IMR-90 (cell line): ENCODE measurements at regions not wholly inside any gene's neighbourhood (a gene's known extent, or its start where the extent isn't known, plus 50 kb on each side); places are given as distances from the start of the nearest gene placed in this dataset.

Source experiments
- ATAC-seq: fragments of 200-7000 bp; cut with Tn5 transposase; 2 replicates; pipeline ENCODE4 v1.9.1; 2020; ENCODE audit warnings: low read depth, mild to moderate bottlenecking, moderate library complexity
- BruUV-seq: library from RNA; stranded (reverse); fragments of 400-500 nt; replicated peaks from 2 replicates; lab custom pipeline; 2021; lab: Mats Ljungman, UMichigan
- CTCF ChIA-PET: fragments of 300-600 bp; formaldehyde crosslinking; extraction: SDS; loops from one replicate; lab custom pipeline; 2021; ENCODE audit warnings: antibody characterized with exemption; lab: Yijun Ruan, JAX
- POLR2A ChIA-PET: fragments of 300-600 bp; sonication (Branson Sonifier 250); formaldehyde crosslinking; loops from one replicate; lab custom pipeline; 2022; ENCODE audit warnings: antibody characterized with exemption; ENCODE audit not compliant: unreplicated experiment; lab: Charles Lee
- DNase-seq: peaks from one replicate; pipeline ENCODE4 v3.0.0; 2013
- H2AFZ ChIP-seq: replicated peaks from 2 replicates; pipeline ENCODE3; 2013; ENCODE audit warnings: low read length, mild to moderate bottlenecking; ENCODE audit not compliant: poor library complexity
- H2AK5ac ChIP-seq: 2 replicates; pipeline ENCODE4 v1.6.1; 2013; ENCODE audit warnings: low read depth, low read length, inconsistent platforms
- H2AK9ac ChIP-seq: replicated peaks from 2 replicates; pipeline ENCODE3; 2013; ENCODE audit warnings: mild to moderate bottlenecking, low read depth, low read length, moderate library complexity; ENCODE audit not compliant: poor library complexity
- H2BK120ac ChIP-seq: 2 replicates; pipeline ENCODE4 v1.6.1; 2013; ENCODE audit warnings: low read depth, low read length, inconsistent platforms
- H2BK15ac ChIP-seq: 3 replicates; pipeline ENCODE4 v1.6.1; 2013; ENCODE audit warnings: low read depth, low read length, inconsistent platforms
- H2BK20ac ChIP-seq: 2 replicates; pipeline ENCODE4 v1.6.1; 2013; ENCODE audit warnings: low read depth, mild to moderate bottlenecking, inconsistent platforms, low read length, moderate library complexity
- H2BK5ac ChIP-seq: 2 replicates; pipeline ENCODE4 v1.6.1; 2013; ENCODE audit warnings: mild to moderate bottlenecking, low read depth, low read length, inconsistent platforms; ENCODE audit not compliant: poor library complexity, severe bottlenecking
- H3K14ac ChIP-seq: replicated peaks from 2 replicates; pipeline ENCODE4 v1.6.1; 2013; ENCODE audit warnings: low read depth, low read length, inconsistent platforms
- H3K18ac ChIP-seq: 2 replicates; pipeline ENCODE4 v1.6.1; 2013; ENCODE audit warnings: low read depth, low read length, control low read depth
- H3K23ac ChIP-seq: 2 replicates; pipeline ENCODE4 v1.6.1; 2013; ENCODE audit warnings: low read depth, low read length, inconsistent platforms
- H3K27ac ChIP-seq: 2 replicates; pipeline ENCODE4 v1.5.1; 2013; ENCODE audit warnings: mild to moderate bottlenecking, control low read depth, low read length; ENCODE audit not compliant: insufficient read depth
- H3K27me3 ChIP-seq: 2 replicates; pipeline ENCODE4 v1.6.1; 2013; ENCODE audit warnings: low read length; ENCODE audit not compliant: control insufficient read depth, insufficient read depth
- H3K36me3 ChIP-seq: 2 replicates; pipeline ENCODE4 v1.6.1; 2013; ENCODE audit warnings: low read length, mixed read lengths; ENCODE audit not compliant: control insufficient read depth, insufficient read depth
- H3K4ac ChIP-seq: 2 replicates; pipeline ENCODE4 v1.6.1; 2013; ENCODE audit warnings: low read depth, low read length, inconsistent platforms
- H3K4me1 ChIP-seq: 2 replicates; pipeline ENCODE4 v1.6.1; 2013; ENCODE audit warnings: low read length, mixed read lengths; ENCODE audit not compliant: control insufficient read depth, insufficient read depth
- H3K4me2 ChIP-seq: 2 replicates; pipeline ENCODE4 v1.6.1; 2013; ENCODE audit warnings: low read depth, mild to moderate bottlenecking, control low read depth, low read length, moderate library complexity
- H3K4me3 ChIP-seq: 2 replicates; pipeline ENCODE4 v1.5.1; 2013; ENCODE audit warnings: low read depth, mild to moderate bottlenecking, control low read depth, low read length, moderate library complexity; ENCODE audit not compliant: insufficient read depth
- H3K56ac ChIP-seq: 2 replicates; pipeline ENCODE4 v1.6.1; 2013; ENCODE audit warnings: low read length, inconsistent platforms; ENCODE audit not compliant: insufficient read depth; ENCODE audit errors: extremely low read depth
- H3K79me1 ChIP-seq, 2 experiments: 2 replicates each; pipeline ENCODE4 v1.6.1; 2013; ENCODE audit warnings: low read length in 2 of 2, inconsistent platforms in 1 of 2, low read depth in 1 of 2
- H3K9ac ChIP-seq: 2 replicates; pipeline ENCODE4 v1.6.1; 2013; ENCODE audit warnings: low read depth, low read length, control low read depth
- H3K9me1 ChIP-seq: 2 replicates; pipeline ENCODE4 v1.6.1; 2013; ENCODE audit warnings: low read length, inconsistent platforms; ENCODE audit not compliant: insufficient read depth
- H3K9me3 ChIP-seq: 2 replicates; pipeline ENCODE4 v1.6.1; 2013; ENCODE audit warnings: low read length; ENCODE audit not compliant: control insufficient read depth, insufficient read depth
- H4K20me1 ChIP-seq: 2 replicates; pipeline ENCODE4 v1.6.1; 2013; ENCODE audit warnings: low read length, inconsistent platforms; ENCODE audit not compliant: insufficient read depth
- H4K5ac ChIP-seq: 2 replicates; pipeline ENCODE4 v1.6.1; 2013; ENCODE audit warnings: mild to moderate bottlenecking, low read depth, low read length, control low read depth
- H4K8ac ChIP-seq, 2 experiments: 2 replicates each; pipeline ENCODE4 v1.6.1; 2013; ENCODE audit warnings: low read depth in 2 of 2, low read length in 2 of 2, control low read depth in 1 of 2, inconsistent platforms in 1 of 2
- H4K91ac ChIP-seq: 2 replicates; pipeline ENCODE4 v1.6.1; 2013; ENCODE audit warnings: low read depth, low read length, inconsistent platforms; ENCODE audit not compliant: insufficient read depth
- CEBPB ChIP-seq: IDR thresholded peaks from 2 replicates; pipeline ENCODE4 v1.6.1; 2012; ENCODE audit warnings: low read depth, low read length, improper control_type of control experiment
- CHD1 ChIP-seq: IDR thresholded peaks from 2 replicates; pipeline ENCODE4 v1.6.1; 2012; ENCODE audit warnings: low read depth, low read length, improper control_type of control experiment
- CTCF ChIP-seq: conservative IDR thresholded peaks from 2 replicates; pipeline ENCODE4 v1.5.1; 2012; ENCODE audit warnings: mild to moderate bottlenecking, low read depth, low read length, improper control_type of control experiment
- ELK1 ChIP-seq: fragments of 150-350 bp; IDR thresholded peaks from 2 replicates; pipeline ENCODE4 v1.6.1; 2016; ENCODE audit warnings: low read depth, mild to moderate bottlenecking, low read length, moderate library complexity, borderline replicate concordance
- FOS ChIP-seq: fragments of 150-350 bp; IDR thresholded peaks from 2 replicates; pipeline ENCODE4 v1.6.1; 2016; ENCODE audit warnings: low read depth, low read length
- MAZ ChIP-seq: IDR thresholded peaks from 2 replicates; pipeline ENCODE4 v1.6.1; 2012; ENCODE audit warnings: low read depth, mild to moderate bottlenecking, low read length, improper control_type of control experiment, moderate library complexity, borderline replicate concordance
- MXI1 ChIP-seq: IDR thresholded peaks from 2 replicates; pipeline ENCODE4 v1.6.1; 2012; ENCODE audit warnings: low read depth, mild to moderate bottlenecking, low read length, moderate library complexity, borderline replicate concordance
- RAD21 ChIP-seq: IDR thresholded peaks from 2 replicates; pipeline ENCODE4 v1.6.1; 2012; ENCODE audit warnings: low read length, improper control_type of control experiment
- RCOR1 ChIP-seq: IDR thresholded peaks from 2 replicates; pipeline ENCODE4 v1.6.1; 2012; ENCODE audit warnings: mild to moderate bottlenecking, low read length, improper control_type of control experiment; ENCODE audit not compliant: insufficient replicate concordance
- SMC3 ChIP-seq: fragments of 150-350 bp; IDR thresholded peaks from 2 replicates; pipeline ENCODE4 v1.6.1; 2016; ENCODE audit warnings: low read depth, mild to moderate bottlenecking, antibody characterized with exemption, low read length, moderate library complexity
- USF2 ChIP-seq: fragments of 150-350 bp; IDR thresholded peaks from 2 replicates; pipeline ENCODE4 v1.6.1; 2017; ENCODE audit warnings: mild to moderate bottlenecking, antibody characterized with exemption, low read length, low read depth
- WGBS, 2 experiments: methylation state at CpG; one replicate each; pipeline versions ENCODE4 v1.1.5 to v1.1.7; 2013; ENCODE audit warnings: missing lambda C conversion rate in 2 of 2; ENCODE audit not compliant: insufficient read length in 1 of 2; ENCODE audit errors: extremely low coverage in 2 of 2; 5-methylcytosine and 5-hydroxymethylcytosine counted together
- dilution Hi-C: fragments of 300-500 bp; cut with HindIII; formaldehyde crosslinking; loops from one replicate; pipeline ENCODE4 v1.14.3; 2018; ENCODE audit warnings: low sequenced_read_pairs; ENCODE audit not compliant: unreplicated experiment
- in situ Hi-C: fragments of 300-500 bp; cut with MboI; formaldehyde crosslinking; loops from 3 replicates; pipeline ENCODE4 v1.14.3; 2019; ENCODE audit warnings: low sequenced_read_pairs, inconsistent platforms, mixed read lengths
- intact Hi-C: fragments of 100-400 bp; cut with micrococcal nuclease; formaldehyde crosslinking; loops from 2 replicates; pipeline ENCODE4 v1.10.0; 2022

GRCh38 chr2:40758401-40759155 is 306.7 kb upstream of the SLC8A1 start (continued):
- no peak for TF ChIP-seq CTCF

DNA sequence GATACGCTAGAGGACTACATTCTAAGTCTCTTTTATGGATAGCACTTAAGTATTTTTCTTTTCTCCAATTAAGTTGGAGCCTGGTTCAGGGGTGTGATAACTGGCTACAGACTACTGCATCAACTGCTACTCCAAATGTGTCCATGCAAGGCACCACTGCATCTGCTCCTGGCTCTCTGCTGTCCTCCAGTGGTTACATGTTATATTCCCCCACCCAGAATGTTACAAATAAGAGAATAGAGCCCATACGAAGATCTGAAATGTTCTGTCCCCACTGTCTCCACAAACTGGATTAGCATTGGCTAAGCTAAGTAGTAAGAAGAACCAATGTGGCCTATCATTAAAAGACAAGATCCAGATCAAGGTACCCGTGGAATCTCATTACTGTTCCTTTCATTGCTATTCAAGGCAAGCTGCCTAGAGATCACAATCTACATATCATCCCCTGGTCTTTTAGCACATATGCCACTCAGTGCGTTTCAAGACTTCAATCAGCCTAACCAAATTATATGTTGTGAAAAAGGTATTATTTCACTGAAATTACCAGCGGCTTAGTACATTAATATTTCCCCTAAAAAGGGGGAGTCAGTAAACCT is 308.3 kb upstream of the SLC8A1 start:
- H3K9me1 ChIP-seq: no peaks in the 10 kb centered on the region
- ChIA-PET POLR2A (no interaction called here), CTCF (interaction anchor here (0.6 to 0.7 kb wide), 4 partner anchors 205 to 723 kb away, joined by 3 read pairs; no protein-coding TSS in a partner anchor)
- H4K8ac ChIP-seq: no peak overlapping the region
- dilution Hi-C loops: no loop called here
- no peak overlapping the region for H3K18ac ChIP-seq
- no peaks in the 10 kb centered on the region for H3K9me3 ChIP-seq
- no peaks in the 10 kb centered on the region for H3K79me1 ChIP-seq
- no peak overlapping the region for H3K23ac ChIP-seq
- no peak overlapping the region for H4K5ac ChIP-seq
- H3K36me3 ChIP-seq: no peaks in the 10 kb centered on the region
- H3K9ac ChIP-seq: no peak overlapping the region
- H3K4ac ChIP-seq: peak overlapping the region; percentile 22; the same call in 1 of the 2 replicates
- H2BK120ac ChIP-seq: peak overlapping the region; percentile 53
- H4K20me1 ChIP-seq: no peaks in the 10 kb centered on the region
- H3K4me2 ChIP-seq: no peak overlapping the region
- H3K56ac ChIP-seq: no peak overlapping the region
- H2AFZ ChIP-seq: no peak overlapping the region
- H3K4me1 ChIP-seq: no peaks in the 10 kb centered on the region
- H2AK9ac ChIP-seq: no peak overlapping the region
- H2AK5ac ChIP-seq: peak overlapping the region; percentile 23; the same call in 1 of the 2 replicates
- peak overlapping the region; percentile 54; the same call in 1 of the 2 replicates for H2BK20ac ChIP-seq
- in situ Hi-C loops: loop anchor here (5.0 to 25.0 kb wide), 3 partner anchors 273 to 843 kb away; no protein-coding TSS in a partner anchor
- H2BK5ac ChIP-seq: no peak overlapping the region
- DNase-seq (peak; percentile 69), ATAC-seq (peak; percentile 99)
- WGBS, 2 experiments: no CpG with 5 or more reads among the region's 5 CpGs
- no peak overlapping the region for H3K27ac ChIP-seq
- no peak overlapping the region for H3K4me3 ChIP-seq
- H3K27me3 ChIP-seq: no peaks in the 10 kb centered on the region
- peak overlapping the region; percentile 5; the same call in 1 of the 2 replicates for H4K91ac ChIP-seq
- intact Hi-C loops: loop anchor here (1.0 to 10.0 kb wide), 7 partner anchors 272 to 1025 kb away; no protein-coding TSS in a partner anchor
- peak overlapping the region; percentile 72; the same call in 1 of the 3 replicates for H2BK15ac ChIP-seq
- H3K14ac ChIP-seq: no peak overlapping the region
- no TSS peak for BruUV-seq
- TF ChIP-seq CHD1 (no peak), RCOR1 (no peak), SMC3 (peak; percentile 96), ELK1 (no peak), CEBPB (no peak), RAD21 (peak; percentile 98), MAZ (no peak), USF2 (no peak), FOS (no peak), MXI1 (no peak)
